GM21737 (cell line): ENCODE measurements at regions not wholly inside any gene's neighbourhood (a gene's known extent, or its start where the extent isn't known, plus 50 kb on each side); places are given as distances from the start of the nearest gene placed in this dataset.
"Not testable (repeated sequence)": the region's sequence is repeated elsewhere in the genome, so short reads cannot be mapped to it uniquely, and the experiment has no call there.

Experiments
- ATAC-seq: cut with Tn5 transposase; IDR thresholded peaks from one replicate; pipeline ENCODE4 v1.9.1; 2021; ENCODE audit warnings: mild to moderate bottlenecking, moderate library complexity; ENCODE audit not compliant: unreplicated experiment

- not testable (repeated sequence) for ATAC-seq
These were observed 61.4 kb upstream of the HGFAC start for GRCh38 chr4:3380336-3380735.

GRCh38 chr4:3381208-3381607 lies 60.6 kb upstream of the HGFAC start:
- not testable (repeated sequence) for ATAC-seq

DNA sequence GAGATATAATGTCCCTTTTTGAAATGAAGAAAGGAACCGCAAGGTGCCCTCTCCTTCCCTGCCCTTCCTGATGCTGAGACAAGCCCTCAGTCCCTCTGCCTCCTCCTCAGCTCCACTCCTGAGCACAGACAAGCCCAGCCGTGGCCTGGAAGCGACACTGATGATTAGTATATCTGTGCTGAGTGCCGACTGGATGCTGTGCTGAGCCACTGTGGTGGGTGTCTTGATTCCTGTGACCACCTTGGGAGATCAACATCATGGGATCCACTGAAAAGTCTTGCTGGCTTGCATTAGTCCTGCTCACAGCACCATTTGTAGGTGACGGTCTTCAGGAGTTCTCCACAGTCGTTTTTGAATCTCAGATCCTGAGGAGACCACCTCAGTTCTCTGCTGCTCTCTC lies 59.5 kb upstream of the HGFAC start:
- ATAC-seq, result no peak

- no peak for ATAC-seq
These were observed 57.4 kb upstream of the HGFAC start for GRCh38 chr4:3384391-3384770.

GRCh38 chr4:3384771-3385710 lies 56.7 kb upstream of the HGFAC start:
- ATAC-seq, result no peak

DNA sequence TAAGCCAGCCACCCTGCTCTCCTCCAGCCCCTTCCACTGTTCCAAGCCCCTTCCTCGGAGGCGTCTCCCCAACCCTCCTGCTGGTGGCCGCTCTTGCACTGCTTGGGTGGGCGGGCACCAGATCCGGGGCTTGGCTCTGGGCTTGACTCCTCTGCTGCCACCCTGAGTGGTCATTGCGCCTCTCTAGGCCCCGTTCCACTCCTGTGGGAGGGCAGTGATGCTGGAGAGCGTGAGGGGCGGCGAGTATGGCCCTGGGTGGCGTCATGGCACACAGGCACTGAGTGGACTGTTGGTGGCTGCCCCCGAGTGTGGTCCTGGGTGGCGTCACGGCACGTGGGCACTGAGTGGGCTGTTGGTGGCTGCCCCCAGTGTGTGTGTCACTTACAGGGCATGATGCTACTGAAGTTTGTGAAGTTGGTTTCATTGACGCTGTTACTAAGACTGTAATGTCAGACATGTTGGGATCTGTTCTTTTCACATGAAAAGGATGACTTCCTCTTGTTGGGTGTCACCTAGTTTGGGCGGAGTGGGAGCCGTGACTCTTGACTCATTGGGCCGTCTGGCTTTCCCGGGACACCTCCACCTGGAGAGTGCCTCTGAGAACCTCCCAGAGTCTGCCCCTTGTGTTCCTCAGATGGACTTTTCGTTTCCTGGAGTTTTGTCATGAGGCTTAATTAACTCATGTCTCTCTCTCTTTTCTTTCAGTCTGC lies 55.9 kb upstream of the HGFAC start:
- ATAC-seq, result no peak

GRCh38 chr4:3386526-3386925 lies 55.2 kb upstream of the HGFAC start:
- no peak for ATAC-seq

- peak; percentile 44 for ATAC-seq
These were observed 54.4 kb upstream of the HGFAC start for GRCh38 chr4:3387154-3387942.

DNA sequence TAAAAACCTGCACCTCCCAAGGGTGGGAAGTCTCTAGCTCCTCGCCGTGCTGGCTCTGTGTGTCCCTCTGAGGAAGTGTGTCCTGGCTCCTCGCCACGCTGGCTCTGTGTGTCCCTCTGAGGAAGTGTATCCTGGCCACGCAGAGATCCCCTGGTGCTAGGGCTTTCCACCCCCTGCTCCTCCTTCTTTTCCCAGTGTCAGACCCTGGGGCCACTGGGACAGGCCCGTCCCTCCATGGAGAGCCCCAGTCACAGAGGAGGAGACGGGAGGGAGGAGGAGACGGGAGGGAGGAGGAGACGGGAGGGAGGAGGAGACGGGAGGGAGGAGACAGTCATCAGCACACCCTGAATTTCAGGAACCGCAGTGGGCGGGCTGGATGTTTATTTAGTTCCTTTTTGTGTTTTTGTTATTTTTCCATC lies 53.8 kb upstream of the HGFAC start:
- peak; percentile 23 for ATAC-seq

DNA sequence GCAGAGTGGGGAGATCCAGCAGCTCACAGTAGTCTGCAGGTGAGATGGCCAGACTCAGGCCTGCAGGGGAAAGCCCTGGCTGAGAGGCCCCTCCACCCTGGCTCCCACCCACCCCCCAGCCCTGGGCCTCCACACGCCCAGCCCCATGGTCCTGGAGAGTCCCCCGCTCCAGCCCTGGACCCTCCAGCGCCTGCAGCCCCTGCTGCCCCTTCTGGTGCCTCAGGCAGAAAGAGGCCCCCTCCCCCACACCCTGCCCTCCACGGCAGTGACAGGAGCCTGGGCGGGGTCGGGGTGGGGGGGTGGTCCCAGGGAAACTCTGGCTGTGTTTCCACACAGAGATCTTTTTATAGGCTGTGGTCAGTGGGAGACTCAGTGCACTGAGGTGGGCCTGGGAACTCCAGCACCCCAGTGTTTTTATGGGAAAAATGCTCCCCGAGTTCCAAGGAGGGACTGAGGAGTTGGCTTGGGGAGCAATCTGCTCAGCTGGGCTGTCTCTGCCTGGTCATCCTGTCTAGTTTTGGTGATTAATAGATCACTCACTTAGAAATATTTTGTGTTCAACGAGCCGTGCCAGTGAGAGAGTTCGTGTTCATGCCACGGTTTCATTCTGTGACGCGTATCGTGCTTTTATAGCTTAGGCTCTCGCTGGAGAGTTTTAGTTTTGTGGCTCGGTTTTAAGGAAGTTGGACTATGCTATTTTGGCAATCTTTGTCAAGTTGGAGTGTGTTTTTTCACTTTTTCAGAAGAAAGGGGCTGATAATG lies 53.1 kb upstream of the HGFAC start:
- peak; percentile 63 for ATAC-seq

GRCh38 chr4:3389233-3390215 lies 52.2 kb upstream of the HGFAC start:
- peak; percentile 3 for ATAC-seq

GRCh38 chr4:3390288-3390811 lies 51.4 kb upstream of the HGFAC start:
- no peak for ATAC-seq

- ATAC-seq, result no peak
These were observed 50.3 kb upstream of the HGFAC start for GRCh38 chr4:3391422-3391821.
